GM21737 (cell line): ENCODE measurements at regions not wholly inside any gene's neighbourhood (a gene's known extent, or its start where the extent isn't known, plus 50 kb on each side); places are given as distances from the start of the nearest gene placed in this dataset.

Experiments used
- ATAC-seq: cut with Tn5 transposase; IDR thresholded peaks from one replicate; pipeline ENCODE4 v1.9.1; 2021; ENCODE audit warnings: mild to moderate bottlenecking, moderate library complexity; ENCODE audit not compliant: unreplicated experiment

GRCh38 chr1:240014051-240014450 lies 77.6 kb upstream of the FMN2 start:
- ATAC-seq: no peak

DNA sequence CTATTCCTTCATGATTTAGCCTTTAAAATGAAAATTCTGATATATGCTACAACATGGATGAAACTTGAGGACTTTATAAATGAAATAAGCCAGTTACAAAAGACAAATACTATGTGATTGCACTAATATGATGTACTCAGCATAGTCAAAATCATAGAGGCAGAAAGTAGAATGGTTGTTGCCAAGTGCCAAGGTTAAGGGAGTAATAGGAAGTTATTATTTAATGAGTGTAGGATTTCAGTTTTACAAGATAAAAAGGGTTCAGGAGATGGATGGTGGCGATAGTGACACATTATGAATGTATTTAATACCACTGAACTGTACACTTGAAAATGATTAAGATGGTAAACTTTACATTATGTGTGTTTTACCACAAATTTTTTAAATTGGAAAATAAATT lies 73.1 kb upstream of the FMN2 start:
- ATAC-seq: no peak

GRCh38 chr1:240019524-240019923 lies 72.2 kb upstream of the FMN2 start:
- ATAC-seq: no peak

DNA sequence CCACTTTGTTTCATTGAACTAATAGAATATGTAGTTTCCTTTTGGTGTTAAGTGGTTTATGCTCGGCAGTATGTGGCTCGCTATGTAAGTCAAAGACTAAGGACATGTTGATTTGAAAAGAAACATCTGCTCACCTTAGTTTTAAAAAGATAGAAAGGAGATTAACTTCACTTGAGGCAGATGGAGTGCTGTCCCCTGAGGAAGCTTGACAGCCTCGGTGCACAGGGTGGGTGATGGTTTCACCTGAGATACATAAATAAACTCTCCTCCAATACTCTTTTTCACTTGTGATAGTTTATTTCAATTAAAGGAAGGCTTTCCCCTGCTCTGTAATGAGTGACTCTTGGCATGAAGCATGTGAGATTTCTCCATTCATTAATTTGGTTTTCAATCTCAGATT lies 70.8 kb upstream of the FMN2 start:
- no peak for ATAC-seq

- no peak for ATAC-seq
Measured at GRCh38 chr1:240021709-240022108, 70.0 kb upstream of the FMN2 start.

DNA sequence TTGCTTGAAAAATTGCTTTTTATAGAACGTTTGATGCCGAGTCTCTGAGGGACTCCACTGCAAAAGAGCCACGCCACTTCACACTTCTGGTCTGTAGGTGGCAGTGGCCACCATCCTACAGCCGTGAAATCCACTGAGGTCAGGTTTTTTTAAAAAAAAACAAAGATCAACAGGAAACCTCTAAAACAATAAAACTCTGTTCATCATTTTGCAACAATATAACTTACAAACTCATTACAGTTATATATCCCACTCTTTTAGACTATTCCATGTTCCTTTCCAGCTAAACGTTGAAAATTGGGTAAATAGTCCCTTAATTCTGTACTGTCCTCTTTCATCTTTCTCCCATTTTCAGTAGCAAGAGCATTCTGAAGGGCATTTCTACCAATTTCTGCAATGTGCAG lies 64.6 kb upstream of the FMN2 start:
- no peak for ATAC-seq

DNA sequence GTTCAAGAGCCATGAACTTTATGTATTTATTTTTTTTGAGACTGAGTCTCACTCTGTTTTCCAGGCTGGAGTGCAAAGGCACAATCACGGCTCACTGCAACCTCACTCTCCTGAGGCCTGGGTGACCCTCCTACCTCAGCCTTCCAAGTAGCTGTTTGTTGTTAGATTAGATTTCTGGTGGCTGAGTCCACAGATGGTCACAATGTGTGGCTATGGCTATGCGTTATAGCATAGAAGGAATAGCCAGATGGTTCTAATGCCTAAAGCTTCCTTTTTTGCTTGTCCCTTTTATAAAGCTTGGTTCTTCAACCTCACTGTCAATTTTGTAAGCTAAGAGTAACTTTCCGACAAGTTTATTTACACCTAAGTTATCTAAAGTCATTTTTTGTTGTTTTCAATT lies 62.3 kb upstream of the FMN2 start:
- ATAC-seq: no peak

DNA sequence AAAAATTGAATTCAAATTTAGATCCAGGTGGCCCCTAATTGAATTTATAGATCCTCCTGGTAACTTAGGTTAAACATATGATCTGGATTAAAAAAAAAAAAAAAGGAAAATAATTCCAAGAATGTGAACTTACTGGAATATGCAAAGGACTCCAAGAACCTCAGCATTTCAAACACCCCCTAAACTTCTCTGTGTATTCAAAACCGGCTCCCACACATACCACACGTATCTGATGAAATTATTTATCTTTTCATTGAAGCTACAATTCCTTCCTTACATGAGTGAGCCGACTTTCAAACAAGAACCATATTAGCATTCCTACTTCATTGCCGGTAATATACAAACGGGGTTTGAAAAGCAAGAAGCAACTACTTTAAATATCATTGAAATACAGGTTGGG lies 61.4 kb upstream of the FMN2 start:
- no peak for ATAC-seq

GRCh38 chr1:240031009-240031408 lies 60.7 kb upstream of the FMN2 start:
- no peak for ATAC-seq

GRCh38 chr1:240031414-240031813 lies 60.3 kb upstream of the FMN2 start:
- ATAC-seq: no peak

GRCh38 chr1:240033406-240033805 lies 58.3 kb upstream of the FMN2 start:
- ATAC-seq: no peak

GRCh38 chr1:240036526-240036925 lies 55.2 kb upstream of the FMN2 start:
- no peak for ATAC-seq
